HG02610 (cell line): ENCODE measurements at regions not wholly inside any gene's neighbourhood (a gene's known extent, or its start where the extent isn't known, plus 50 kb on each side); places are given as distances from the start of the nearest gene placed in this dataset.
"Not testable (repeated sequence)": the region's sequence is repeated elsewhere in the genome, so short reads cannot be mapped to it uniquely, and the experiment has no call there.

Source experiments
- ATAC-seq: cut with Tn5 transposase; IDR thresholded peaks from one replicate; pipeline ENCODE4 v1.9.1; 2021; ENCODE audit warnings: mild to moderate bottlenecking, moderate library complexity; ENCODE audit not compliant: unreplicated experiment

DNA sequence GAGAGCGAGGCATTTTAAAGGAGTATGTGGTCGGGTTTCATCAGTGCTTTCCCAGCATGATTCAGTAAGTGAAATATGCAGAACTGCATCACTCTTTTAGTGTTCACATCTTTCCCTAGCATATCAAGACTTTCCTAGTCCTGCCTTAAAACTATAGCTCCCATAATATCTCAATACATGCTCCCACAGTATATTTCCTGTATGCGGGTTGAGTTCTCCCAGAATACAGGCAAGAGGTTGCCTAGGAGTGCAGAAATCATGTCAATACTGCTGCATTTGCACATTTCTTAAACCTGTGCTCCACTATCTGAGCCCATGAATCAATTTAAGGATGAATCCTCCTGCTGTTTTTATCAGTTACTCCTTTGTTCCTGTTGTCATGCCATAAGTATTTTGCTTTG, 386.6 kb upstream of the SLC35B3 start:
- no peak for ATAC-seq

DNA sequence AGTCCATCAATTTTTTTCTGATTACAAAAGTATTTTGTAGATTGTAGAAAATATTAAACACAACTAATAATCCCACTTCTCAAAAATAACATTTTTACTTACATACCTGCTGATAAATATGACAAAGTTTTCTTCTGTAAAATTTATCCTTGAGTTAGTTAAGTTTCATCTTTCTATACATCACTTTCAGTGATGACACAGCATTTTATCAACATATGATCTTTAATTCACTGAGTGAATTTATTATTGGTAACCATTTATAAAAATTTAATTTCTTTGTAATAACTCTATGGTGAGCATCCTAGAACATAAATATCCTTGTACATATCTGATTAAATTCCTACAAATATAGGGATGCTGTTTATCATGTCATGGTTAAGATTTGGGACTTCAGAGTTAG, 385.0 kb upstream of the SLC35B3 start:
- ATAC-seq: no peak

GRCh38 chr6:8819446-8819845, 384.1 kb upstream of the SLC35B3 start:
- no peak for ATAC-seq

GRCh38 chr6:8814440-8815000, 379.2 kb upstream of the SLC35B3 start:
- ATAC-seq: no peak

DNA sequence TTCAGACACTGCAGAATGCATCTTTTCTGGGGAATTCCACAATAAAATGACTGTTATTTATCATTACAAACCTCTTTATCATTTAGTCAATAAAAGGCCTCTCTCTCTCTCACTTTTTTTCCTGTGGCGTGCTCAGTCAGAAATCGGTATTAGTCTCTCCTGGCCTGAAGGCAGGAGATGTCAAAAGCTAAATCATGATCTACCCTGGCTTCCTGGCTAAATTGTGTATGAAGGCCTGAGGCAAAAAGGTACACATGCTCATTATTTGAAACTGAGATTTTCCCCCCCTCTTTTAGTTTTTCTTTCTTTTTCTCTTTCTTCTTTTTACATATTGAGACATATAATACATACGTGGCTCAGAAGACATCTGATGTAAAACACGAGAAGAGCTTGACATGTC, 375.0 kb upstream of the SLC35B3 start:
- ATAC-seq: no peak

GRCh38 chr6:8809662-8810061, 374.3 kb upstream of the SLC35B3 start:
- ATAC-seq: no peak

DNA sequence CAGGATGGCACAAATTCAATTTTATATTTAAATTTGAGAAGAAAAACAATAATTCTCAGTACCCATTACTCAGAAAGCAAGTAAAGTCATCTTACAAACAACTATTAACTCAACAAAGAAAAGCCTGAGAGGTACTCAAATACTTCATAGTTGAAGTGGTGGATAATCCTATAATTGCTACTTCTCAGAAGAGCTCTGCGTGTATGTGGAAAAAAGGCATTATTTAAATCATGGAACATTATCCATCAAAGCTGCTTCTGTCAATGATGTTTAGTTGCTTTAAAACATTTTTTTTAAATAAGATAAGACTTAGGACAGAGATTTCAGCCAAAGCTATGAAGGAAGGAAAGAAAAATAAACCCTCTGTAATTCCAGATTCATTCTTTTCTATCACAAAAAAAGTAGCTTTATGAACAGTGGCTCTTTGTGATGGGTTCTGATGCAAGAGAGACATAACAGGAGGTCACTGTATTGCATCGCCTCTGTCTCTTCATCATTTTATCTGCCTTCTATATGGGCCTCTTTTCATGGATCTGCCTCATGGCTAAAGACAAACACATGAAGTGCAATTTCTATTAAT, 367.9 kb upstream of the SLC35B3 start:
- ATAC-seq: no peak

DNA sequence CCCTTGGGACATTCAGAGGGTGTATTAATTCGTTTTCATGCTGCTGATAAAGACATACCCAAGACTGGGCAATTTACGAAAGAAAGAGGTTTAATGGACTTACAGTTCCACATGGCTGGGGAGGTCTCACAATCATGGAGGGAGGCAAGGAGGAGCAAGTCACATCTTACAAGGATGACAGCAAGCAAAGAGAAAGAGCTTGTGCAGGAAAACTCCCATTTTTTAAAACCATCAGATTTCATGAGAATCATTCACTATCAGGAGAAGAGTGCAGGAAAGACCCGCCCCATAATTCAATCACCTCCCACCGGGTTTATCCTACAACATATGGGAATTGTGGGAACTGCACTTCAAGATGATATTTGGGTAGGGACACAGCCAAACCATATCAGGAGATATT, 367.1 kb upstream of the SLC35B3 start:
- ATAC-seq: not testable (repeated sequence)

- no peak for ATAC-seq
These were observed 359.1 kb upstream of the SLC35B3 start for GRCh38 chr6:8794420-8794819.

DNA sequence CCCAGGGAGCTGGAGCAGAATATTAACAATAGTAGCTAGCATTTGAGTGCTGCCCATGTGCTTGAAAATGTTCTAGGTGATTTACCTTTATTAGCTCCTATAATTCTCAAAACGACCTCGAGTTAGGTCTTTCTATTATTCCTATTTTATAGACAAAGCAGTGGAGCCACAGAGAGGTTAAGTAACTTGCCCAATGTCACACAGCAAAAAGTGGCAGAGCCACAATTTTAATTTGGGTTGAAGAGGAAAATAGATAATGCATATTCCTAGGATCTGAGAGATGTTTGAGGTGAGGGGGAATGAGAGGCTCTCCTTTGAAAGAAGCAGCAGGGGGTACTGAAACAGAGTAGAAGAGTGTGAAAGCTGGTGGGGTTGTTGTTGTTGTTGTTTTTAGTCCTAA, 354.5 kb upstream of the SLC35B3 start:
- ATAC-seq: no peak

- ATAC-seq: no peak
These were observed 349.9 kb upstream of the SLC35B3 start for GRCh38 chr6:8785223-8785622.

DNA sequence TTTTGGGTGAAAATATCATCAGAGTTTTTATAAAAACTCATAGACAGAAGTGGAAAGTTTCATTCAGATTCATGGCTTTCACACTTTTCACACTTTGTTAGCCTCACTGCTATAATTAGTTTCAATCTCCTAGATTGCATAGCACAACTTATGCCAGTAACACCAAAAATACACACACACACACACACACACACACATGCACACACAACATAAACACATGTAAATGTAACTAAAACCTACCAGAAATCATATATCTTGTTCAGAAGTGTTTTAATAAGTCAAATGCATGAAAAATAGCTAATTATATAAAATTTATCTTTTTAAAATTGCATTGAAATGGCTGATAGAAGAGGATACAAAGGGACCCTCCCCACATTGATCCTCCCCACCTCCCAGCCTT, 347.8 kb upstream of the SLC35B3 start:
- ATAC-seq: no peak

DNA sequence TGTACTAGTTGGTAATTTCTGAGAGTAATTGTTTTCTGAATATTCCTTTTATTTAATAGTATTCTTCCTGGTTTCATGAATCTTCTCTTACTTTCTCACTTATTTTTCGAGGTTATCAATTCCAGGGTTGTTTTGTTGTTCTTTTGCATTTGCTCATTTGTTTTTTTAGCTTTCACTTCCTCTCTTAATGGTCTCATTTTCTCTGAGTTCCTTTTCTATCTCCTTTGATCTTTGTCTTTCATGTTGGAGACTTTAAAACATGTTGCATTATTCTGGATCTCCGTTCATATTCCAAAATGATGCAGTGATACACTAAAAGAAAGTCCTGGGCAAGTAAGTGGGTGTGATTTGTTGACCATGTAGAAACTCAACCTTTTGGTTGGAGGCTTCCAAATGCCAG, 345.3 kb upstream of the SLC35B3 start:
- ATAC-seq: no peak

DNA sequence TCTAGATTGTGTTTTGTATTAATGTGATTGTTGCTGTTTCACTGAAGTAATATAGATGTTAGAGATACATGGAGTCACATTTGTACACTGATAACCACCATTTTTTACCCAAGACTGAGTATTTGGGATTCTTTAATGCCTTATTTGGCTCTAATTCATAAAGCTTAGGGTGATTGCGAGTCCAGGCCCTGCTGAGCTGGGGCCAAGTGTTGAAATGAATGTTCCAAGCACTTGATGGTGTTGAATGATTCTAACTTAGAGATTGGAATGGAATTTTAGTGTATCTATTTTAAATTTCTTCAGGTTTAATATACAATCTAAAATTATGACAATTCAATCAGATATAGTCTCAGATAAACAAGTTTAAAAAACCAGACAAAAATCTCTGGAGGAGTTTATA, 329.4 kb upstream of the SLC35B3 start:
- no peak for ATAC-seq

GRCh38 chr6:8760951-8761350, 325.6 kb upstream of the SLC35B3 start:
- ATAC-seq: no peak

DNA sequence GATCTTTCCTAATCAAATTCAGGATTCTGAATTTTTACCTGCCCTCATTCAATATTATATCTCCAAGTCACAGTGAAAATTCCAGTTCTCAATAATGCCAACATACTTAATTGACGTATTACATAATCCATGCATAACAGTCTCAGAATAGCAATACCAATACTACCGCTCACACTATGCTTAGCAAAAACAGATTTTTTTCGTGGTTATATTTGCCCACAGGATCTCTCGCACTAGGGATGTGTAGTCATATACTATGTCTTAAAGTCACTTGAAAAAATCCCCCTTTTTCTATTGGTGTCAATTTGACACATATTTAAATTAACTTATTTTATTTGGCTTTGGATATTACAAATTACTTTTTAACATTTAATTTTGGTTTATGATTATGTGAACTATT, 323.1 kb upstream of the SLC35B3 start:
- ATAC-seq: peak; percentile 72

DNA sequence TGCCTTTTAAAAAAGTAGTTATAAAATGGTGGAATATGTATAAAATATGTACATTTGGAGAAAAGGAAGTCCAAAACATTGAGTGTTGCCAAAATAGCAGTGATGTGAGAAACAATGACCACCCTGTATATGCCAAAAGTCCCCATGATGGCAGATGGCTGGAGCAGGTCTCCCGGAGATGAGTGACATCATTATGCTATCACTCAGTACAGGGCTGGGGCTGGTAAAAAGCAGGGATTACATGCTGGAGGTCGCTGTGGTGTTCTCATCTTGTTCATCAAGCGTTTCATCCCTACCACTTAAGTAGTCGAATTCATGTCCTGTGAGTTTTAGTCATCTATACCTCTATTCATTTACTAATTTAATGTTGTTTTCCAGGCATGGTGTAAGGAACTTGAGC, 315.3 kb upstream of the SLC35B3 start:
- no peak for ATAC-seq

DNA sequence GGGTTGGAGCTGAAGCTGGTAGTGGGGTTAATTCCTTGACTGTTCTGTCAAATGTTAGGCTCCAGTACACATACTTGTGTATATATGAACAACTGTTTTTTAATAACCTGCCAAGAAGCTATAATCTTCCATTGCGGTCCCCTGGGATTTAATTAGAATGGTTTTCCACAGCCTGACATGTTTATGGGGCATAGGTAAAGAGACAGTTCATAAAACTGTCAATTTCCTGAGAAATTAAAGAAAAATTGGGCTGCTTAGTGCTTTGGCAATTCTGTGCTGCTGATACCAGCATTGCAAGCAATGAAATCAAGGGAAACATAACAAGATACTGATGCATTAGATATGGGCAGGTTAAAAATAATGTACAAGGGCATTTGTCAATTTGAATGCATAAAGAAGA, 314.1 kb upstream of the SLC35B3 start:
- no peak for ATAC-seq

DNA sequence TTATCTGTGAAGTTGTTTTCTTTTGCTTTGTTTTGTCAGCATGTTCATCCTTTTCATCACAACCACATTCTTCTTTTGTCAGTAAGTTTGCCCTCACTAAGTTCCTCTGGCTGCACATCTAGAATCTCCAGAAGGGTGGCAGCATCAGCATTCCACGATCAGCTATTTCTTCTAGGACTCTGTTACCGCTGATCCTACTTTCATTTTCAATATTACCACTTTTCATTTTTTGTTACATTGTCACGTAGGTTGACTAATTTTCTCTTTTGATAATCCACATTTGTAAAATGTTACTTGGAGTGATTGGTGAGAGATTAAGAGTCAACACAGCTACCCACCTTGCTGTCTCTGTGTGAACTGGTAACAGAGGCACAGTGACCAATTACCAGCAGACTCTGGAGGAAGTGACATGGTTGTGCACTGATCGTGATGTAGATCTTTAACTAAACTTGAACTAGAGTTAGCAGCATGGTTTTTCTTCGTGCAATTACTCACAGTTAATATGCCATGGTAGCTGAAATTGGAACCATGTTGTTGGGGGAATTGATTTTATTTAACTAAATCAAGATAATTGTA, 307.9 kb upstream of the SLC35B3 start:
- peak; percentile 81 for ATAC-seq

DNA sequence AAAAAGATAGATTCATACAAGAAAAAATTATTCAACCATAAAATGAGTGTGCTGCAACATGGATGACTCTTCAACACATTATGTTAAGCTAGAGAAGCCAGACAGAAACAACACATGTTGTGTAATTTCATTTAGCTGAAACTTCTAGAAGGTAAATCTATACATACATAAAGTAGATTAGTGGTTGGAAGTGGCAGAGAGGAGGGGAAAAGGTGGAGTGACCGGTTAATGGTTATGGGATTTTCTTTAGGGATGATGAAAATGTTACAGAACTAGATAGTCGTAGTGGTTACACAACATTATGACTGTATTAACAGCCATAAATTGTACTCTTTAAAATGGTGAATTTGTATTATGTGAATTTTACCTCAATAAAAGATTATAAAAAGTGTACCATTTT, 304.1 kb upstream of the SLC35B3 start:
- ATAC-seq: no peak

- no peak for ATAC-seq
These were observed 303.6 kb upstream of the SLC35B3 start for GRCh38 chr6:8738951-8739350.

DNA sequence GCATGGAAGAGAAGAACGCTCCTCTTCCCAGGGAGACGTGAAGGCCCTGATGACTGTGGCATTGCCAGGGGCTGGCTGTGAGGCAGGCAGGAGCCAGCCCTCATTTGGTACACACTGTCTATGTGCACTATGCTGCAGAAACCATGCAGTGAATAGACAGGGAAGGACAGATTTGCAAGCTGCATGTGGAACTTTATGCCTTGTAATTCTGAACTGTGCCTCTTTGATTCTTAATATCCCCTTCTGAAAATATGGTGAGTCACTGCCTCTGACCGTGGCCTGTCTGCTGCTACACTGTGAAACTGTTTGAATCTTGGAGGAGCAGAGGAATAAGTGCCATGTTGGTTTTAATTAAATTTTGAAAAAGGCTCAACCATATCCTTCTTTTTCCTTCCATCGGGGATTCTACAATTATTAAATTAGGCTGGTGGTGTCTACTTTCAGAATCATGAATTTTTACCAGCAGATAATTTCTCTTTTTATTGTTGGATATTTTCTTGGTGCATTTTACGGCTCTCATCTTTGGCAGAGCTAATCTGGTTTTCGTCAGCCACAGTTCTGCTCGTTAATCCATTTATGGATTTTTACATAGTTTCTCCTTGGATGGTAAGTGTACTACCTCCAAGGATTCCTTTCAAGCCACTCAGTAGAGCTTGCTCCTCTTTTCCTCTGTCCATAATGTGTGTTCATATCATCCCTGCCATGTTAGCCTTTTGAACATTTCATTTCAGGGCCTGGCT, 301.0 kb upstream of the SLC35B3 start:
- no peak for ATAC-seq
